CD4-positive, alpha-beta T cell treated with Interleukin-15 for 1 hour (primary cell): ENCODE measurements at regions not wholly inside any gene's neighbourhood (a gene's known extent, or its start where the extent isn't known, plus 50 kb on each side); places are given as distances from the start of the nearest gene placed in this dataset.
"Not testable (repeated sequence)": the region's sequence is repeated elsewhere in the genome, so short reads cannot be mapped to it uniquely, and the experiment has no call there.

Source experiments
- DNase-seq: peaks from one replicate; pipeline ENCODE4 v3.0.0-alpha.2; 2020

GRCh38 chr15:39499042-39499441, 81.8 kb upstream of the THBS1 start:
- DNase-seq = no peak

GRCh38 chr15:39499681-39500080, 81.2 kb upstream of the THBS1 start:
- no peak for DNase-seq

- no peak for DNase-seq
Observed at GRCh38 chr15:39501366-39502081, 79.4 kb upstream of the THBS1 start.

GRCh38 chr15:39502082-39502447, 78.8 kb upstream of the THBS1 start:
- no peak for DNase-seq

DNA sequence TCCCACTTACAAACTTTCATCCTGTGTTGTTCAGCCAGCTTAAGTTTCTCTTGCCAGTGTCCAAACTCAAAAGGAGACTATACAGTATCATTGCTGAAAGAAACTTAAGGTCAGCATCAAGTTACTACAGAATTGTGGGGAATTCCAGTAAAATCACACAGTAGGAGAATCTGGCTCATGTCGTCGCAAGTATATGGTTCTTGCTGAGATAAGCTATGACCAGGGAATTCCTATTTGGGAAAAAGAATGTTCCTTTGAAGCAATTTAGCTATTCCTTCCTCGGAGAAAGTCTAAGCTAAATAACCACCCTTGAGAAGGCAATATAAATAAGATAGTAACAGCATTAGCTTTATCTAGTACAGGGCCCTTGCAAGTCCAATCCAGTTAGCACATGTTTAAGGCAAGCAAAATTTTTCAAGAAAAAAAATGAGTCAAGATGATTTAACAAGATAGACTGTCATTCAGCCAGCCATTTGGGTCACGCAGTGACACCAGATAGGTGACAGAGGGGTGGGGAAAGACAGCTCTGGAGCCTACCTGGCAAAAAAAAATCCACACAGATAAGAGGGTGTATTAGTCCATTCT, 78.2 kb upstream of the THBS1 start:
- DNase-seq = no peak

DNA sequence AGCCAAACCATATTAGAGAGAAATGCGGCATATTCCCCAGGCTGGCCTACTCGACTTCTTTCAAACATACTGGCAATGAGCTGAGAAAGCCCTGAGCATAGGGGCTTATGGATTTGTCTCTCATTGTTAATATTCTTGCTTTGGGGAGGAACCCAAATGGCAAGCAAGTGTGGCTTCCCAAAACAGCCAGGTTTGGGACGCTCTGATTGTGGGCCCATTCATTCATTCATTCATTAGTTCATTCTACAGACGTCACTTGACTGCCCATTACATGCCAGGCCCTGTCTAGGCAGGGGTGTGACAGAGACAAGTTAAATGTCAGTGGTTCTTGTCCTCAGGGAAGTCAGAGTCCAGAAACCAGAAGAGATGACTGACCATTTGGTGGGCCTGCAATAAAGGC, 77.4 kb upstream of the THBS1 start:
- no peak for DNase-seq

- DNase-seq = no peak
Observed at GRCh38 chr15:39504808-39505207, 76.1 kb upstream of the THBS1 start.

DNA sequence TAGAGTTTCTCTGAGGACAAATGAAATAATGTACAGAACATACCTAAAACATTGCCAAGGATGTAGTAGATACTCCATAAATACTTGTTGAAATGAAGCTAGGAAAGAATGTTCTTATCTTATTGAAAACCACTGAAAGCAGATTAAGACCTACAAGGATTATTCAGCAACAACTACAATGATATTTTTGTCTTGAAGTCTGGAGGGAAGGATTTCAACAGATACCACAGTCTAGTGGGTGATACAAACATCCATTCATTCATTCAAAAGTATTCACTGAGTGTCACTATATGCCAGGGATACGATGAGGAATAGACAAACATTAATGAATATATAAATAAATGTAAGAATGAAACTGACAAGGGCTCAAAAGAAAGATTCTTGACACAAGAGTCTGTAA, 74.7 kb upstream of the THBS1 start:
- no peak for DNase-seq

DNA sequence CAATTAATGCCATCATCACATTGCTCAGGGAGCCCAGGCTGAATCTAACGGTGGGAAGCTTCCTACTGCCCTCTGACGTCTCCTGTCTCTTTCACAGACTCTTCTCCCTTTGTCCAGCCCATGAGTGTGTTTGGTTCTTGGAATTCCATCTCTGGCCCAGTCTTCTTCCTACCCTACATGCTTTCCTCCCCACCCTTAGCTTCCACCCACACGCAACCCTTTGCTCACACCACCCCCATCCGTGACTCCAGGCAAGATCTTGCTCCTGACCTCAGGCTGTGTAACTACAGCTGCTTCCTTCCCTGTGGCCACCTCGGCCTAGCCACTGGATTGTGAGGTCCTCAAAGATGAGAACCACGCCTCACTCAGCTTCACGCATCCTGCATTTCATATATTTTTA, 72.3 kb upstream of the THBS1 start:
- no peak for DNase-seq

DNA sequence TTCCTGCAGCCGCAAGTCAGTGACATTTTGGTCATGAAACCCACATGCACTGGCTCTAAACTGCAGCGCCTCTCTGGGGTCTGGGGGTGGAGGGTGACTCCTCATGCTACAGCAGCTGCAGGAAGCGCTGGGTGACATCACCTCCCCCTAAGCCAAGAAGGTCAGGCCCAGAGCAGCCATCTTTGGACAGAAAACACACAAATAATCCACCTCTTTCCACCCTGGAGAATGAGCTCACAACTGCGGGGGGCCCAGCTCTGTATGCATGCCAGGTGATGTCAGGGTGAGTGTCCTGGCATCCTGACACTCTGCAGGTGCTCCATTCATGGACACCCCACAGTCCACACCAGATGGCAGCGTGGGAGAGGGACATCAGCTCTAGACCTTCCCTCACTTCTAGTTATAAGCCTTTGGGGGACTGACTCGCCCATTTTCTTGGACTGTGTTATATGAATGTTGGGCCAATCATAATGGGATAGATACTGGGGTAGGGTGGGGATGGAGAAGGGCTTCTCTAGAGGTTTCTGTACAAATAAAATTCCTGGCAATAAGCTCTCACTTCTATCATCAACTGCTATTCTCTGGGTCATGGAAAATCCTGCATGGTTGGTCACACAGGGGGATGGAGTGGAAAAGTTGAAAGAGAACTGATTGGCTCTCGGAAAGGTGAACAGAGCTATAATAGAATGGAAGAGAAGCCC, 70.7 kb upstream of the THBS1 start:
- no peak for DNase-seq

DNA sequence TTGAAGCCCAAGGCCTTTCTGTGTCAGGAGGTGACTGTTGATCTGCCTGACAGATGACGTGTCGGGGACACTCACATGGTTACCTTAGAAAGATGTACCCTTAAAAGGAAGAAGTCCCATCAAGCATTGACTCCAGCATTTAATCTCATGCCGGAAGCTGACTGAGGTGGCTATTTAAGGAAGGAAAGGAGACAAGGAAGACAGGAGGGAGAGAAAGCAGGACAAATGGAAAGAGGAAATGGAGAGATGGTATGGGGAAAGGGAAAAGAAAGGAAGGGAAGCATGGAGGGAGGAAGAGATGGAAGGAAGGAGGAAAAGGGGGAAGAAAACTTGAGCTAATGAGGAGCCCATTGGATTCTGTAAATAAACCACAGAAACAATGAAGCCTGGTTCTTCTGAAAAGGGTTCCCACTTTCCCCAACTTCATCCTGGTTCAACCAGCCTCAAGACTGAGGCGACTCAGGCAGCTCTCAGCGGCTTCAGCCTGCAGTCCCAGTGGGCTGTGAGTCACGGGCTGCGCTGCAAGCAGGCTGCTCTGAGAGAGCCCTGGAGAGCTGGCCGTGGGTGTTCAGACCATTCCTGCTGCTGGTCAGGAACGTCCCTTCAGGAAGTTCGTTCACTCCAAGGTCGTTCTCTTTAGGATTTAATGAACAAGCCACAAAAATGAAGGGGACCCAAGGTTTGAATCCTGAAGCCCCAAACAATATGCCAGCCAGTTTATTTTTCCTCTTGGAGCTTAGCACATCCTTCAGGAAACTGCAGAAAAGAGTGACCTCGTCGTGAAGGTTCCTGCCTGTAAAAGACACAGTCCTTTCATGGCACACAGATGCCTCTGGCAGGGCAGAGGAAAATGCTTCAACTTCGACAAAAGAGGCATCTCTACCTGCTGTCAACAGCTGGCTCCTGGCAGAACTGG, 69.6 kb upstream of the THBS1 start:
- no peak for DNase-seq

DNA sequence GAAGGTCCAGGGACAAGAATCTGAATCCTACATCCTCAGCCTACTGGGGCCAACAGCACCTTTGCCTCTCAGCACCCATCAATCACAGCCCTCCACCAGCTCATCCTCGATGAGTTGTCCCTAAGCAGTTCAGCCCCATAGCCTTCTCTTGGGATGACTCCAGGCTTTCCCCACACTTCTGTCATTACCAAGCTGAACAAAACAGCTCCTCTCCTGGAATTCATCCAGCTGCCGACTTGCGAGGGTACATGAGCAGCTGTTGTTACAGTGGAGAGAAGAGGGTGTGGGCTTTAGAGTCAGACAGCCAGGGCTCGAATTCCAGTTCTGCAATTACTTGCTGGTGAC, 69.0 kb upstream of the THBS1 start:
- no peak for DNase-seq

GRCh38 chr15:39512643-39513042, 68.2 kb upstream of the THBS1 start:
- DNase-seq = no peak

GRCh38 chr15:39513936-39514335, 66.9 kb upstream of the THBS1 start:
- no peak for DNase-seq

DNA sequence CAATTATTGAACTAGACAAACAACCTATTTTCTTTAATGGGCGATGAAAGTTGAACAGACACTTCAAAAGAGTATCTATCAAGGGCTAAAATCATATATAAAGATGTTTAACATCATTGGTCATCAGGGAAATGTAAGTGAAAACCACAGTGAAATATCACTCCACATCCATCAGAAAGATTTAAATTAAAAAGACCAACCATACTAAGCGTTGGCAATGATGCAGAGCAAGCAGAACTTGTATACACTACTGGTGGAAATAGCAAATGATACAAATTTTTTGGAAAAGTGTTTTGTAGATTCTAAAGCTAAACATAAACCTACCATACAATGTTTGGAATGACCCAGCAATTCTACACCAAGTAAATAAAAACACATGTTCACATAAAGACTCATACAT, 65.9 kb upstream of the THBS1 start:
- no peak for DNase-seq

- DNase-seq = no peak
Observed at GRCh38 chr15:39515765-39516164, 65.1 kb upstream of the THBS1 start.

DNA sequence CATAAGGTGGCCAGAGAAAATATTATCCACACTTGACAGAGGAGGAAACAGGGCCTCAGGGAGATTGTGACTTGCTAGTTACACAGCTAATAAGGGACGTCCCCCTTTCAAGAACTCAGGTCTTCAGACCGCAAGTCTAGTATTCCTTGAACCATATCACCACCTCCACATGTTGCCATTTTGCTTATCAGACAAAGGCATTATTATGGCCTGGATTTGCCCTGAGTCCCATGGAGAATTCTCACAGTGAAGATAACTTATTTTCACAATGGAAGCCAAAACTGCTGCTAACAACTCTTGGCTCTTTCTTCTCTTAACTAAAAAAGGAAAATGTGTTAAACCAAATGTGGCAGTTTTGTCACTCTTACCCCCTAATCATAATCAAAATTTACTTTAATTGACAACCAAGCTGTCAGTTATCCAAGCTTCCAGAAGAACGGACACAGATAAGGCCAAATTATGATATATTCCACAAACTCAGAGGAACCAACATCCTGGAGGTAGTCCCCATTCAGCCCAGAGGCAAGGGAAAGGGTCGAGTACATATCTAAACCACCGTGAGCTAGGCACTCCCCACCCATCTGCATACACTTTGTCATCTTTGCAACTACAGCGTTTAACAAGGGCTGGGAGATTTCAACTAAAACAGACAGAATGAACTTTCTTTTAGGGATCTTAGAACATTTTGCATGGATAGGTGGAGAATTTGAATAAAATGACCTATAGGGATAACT, 63.6 kb upstream of the THBS1 start:
- DNase-seq = no peak

DNA sequence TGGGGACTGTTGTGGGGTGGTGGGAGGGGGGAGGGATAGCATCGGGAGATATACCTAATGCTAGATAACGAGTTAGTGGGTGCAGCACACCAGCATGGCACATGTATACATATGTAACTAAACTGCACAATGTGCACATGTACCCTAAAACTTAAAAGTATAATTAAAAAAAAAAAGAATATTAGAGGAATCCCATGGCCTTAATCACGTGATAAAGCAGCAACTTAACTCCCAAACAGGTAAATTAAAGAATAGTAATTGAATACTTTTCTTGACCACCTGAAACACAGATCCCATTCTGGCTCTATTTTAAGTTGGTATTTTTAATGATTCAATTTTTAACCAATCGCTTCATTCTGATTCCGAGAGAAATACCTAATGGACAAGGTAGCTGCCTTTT, 56.9 kb upstream of the THBS1 start:
- DNase-seq = not testable (repeated sequence)

DNA sequence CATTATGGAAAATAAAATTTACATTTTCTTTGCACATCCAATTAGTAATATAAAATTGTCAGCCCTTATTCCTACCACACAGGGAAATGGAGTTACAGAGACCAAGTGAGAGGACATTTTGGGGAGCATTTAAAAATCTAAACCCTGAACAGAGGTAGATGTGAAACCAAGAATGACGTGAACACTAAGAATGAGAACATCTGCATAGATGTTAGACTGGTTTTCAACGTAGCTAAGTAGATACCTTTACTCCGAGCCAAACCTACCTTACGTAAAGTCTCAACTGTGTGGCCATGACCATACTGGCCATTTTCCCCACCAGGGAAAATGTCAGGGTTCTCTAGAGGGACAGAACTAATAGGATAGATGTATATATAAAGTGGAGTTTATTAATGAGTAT, 51.4 kb upstream of the THBS1 start:
- DNase-seq = no peak

GRCh38 chr15:39530480-39531342, 50.2 kb upstream of the THBS1 start:
- no peak for DNase-seq
